ENCODE measurements at regions not wholly inside any gene's neighbourhood (a gene's known extent, or its start where the extent isn't known, plus 50 kb on each side); places are given as distances from the start of the nearest gene placed in this dataset.
"Not testable (repeated sequence)": the region's sequence is repeated elsewhere in the genome, so short reads cannot be mapped to it uniquely, and the experiment has no call there.

- not testable (repeated sequence) for H2AK5ac ChIP-seq (ENCODE audit: low read length); H3K79me2 ChIP-seq (ENCODE audit: control insufficient read depth, insufficient read depth, low read length, poor library complexity)
- no CpG with 5 or more reads among the region's 32 CpGs for WGBS (ENCODE audit: extremely low coverage, insufficient coverage, insufficient read length)
These were observed 106.5 kb upstream of the IQSEC1 start for GRCh38 chr3:13179582-13180210.

GRCh38 chr3:13179181-13179580 is 106.0 kb upstream of the IQSEC1 start:
- Histone ChIP-seq H2BK5ac (ENCODE audit: low read depth, low read length, poor library complexity) (no peak overlapping the region), H3K4me1 (ENCODE audit: control insufficient read depth in 1 of 2, insufficient read depth in 2 of 2, low read length in 2 of 2) (no peaks in the 10 kb centered on the region), H3K9me3 (ENCODE audit: insufficient read depth, low read depth, low read length) (peaks cover 9% of the 10 kb centered on the region), H4K91ac (ENCODE audit: low read depth, low read length) (no peak overlapping the region), H3K79me2 (ENCODE audit: control insufficient read depth, insufficient read depth, low read length, poor library complexity) (no peaks in the 10 kb centered on the region), H2AK5ac (ENCODE audit: low read length) (no peak overlapping the region), H2BK120ac (ENCODE audit: insufficient read depth, low read length, poor library complexity) (no peak overlapping the region), H4K12ac (ENCODE audit: low read depth, low read length) (no peak overlapping the region), H2AFZ (ENCODE audit: insufficient read depth, low read length, poor library complexity) (no peak overlapping the region), H3K4me2 (ENCODE audit: low read length) (no peak overlapping the region), H3K23ac (ENCODE audit: low read length) (no peak overlapping the region), H3K27ac (ENCODE audit: low read depth, low read length) (no peak overlapping the region), H3K36me3 (ENCODE audit: control insufficient read depth in 1 of 2, insufficient read depth in 2 of 2, low read length in 2 of 2) (no peaks in the 10 kb centered on the region), H3K9ac (ENCODE audit: low read length) (no peak overlapping the region), H3K27me3 (ENCODE audit: insufficient read depth, low read length) (no peaks in the 10 kb centered on the region), H4K8ac (ENCODE audit: low read depth, low read length) (no peak overlapping the region), H3K18ac (ENCODE audit: low read length) (no peak overlapping the region), H3K79me1 (ENCODE audit: low read length) (no peaks in the 10 kb centered on the region), H3K4ac (ENCODE audit: low read depth, low read length) (no peak overlapping the region), H3K4me3 (ENCODE audit: low read depth, low read length) (no peak overlapping the region), H2BK12ac (ENCODE audit: low read length) (no peak overlapping the region), H3K14ac (ENCODE audit: low read length) (no peak overlapping the region)
- no CpG with 5 or more reads among the region's 1 CpG for WGBS (ENCODE audit: extremely low coverage, insufficient coverage, insufficient read length)
- no peak for DNase-seq

More at GRCh38 chr3:13179582-13180210, 106.5 kb upstream of the IQSEC1 start:
- H3K4me3 ChIP-seq (ENCODE audit: low read depth, low read length); H4K12ac ChIP-seq (ENCODE audit: low read depth, low read length); H3K36me3 ChIP-seq (ENCODE audit: control insufficient read depth in 1 of 2, insufficient read depth in 2 of 2, low read length in 2 of 2); H2AFZ ChIP-seq (ENCODE audit: insufficient read depth, low read length, poor library complexity); H3K4ac ChIP-seq (ENCODE audit: low read depth, low read length); H2BK120ac ChIP-seq (ENCODE audit: insufficient read depth, low read length, poor library complexity); H3K27me3 ChIP-seq (ENCODE audit: insufficient read depth, low read length); H3K9me3 ChIP-seq (ENCODE audit: insufficient read depth, low read depth, low read length); H4K91ac ChIP-seq (ENCODE audit: low read depth, low read length); H2BK12ac ChIP-seq (ENCODE audit: low read length); H3K4me2 ChIP-seq (ENCODE audit: low read length); H3K4me1 ChIP-seq (ENCODE audit: control insufficient read depth in 1 of 2, insufficient read depth in 2 of 2, low read length in 2 of 2); H3K23ac ChIP-seq (ENCODE audit: low read length); H3K27ac ChIP-seq (ENCODE audit: low read depth, low read length); H3K9ac ChIP-seq (ENCODE audit: low read length); H4K8ac ChIP-seq (ENCODE audit: low read depth, low read length); H3K79me1 ChIP-seq (ENCODE audit: low read length); DNase-seq; H2BK5ac ChIP-seq (ENCODE audit: low read depth, low read length, poor library complexity); H3K14ac ChIP-seq (ENCODE audit: low read length); H3K18ac ChIP-seq (ENCODE audit: low read length): not testable (repeated sequence)

- Histone ChIP-seq H4K8ac (ENCODE audit: low read depth, low read length) (no peak overlapping the region), H3K4me1 (ENCODE audit: control insufficient read depth in 1 of 2, insufficient read depth in 2 of 2, low read length in 2 of 2) (no peaks in the 10 kb centered on the region), H3K4ac (ENCODE audit: low read depth, low read length) (no peak overlapping the region), H3K14ac (ENCODE audit: low read length) (no peak overlapping the region), H3K4me3 (ENCODE audit: low read depth, low read length) (no peak overlapping the region), H3K9ac (ENCODE audit: low read length) (no peak overlapping the region), H3K36me3 (ENCODE audit: control insufficient read depth in 1 of 2, insufficient read depth in 2 of 2, low read length in 2 of 2) (no peaks in the 10 kb centered on the region), H3K27me3 (ENCODE audit: insufficient read depth, low read length) (no peaks in the 10 kb centered on the region), H4K91ac (ENCODE audit: low read depth, low read length) (no peak overlapping the region), H3K79me1 (ENCODE audit: low read length) (no peaks in the 10 kb centered on the region), H4K12ac (ENCODE audit: low read depth, low read length) (no peak overlapping the region), H2BK120ac (ENCODE audit: insufficient read depth, low read length, poor library complexity) (no peak overlapping the region), H2AFZ (ENCODE audit: insufficient read depth, low read length, poor library complexity) (no peak overlapping the region), H2BK5ac (ENCODE audit: low read depth, low read length, poor library complexity) (no peak overlapping the region), H3K18ac (ENCODE audit: low read length) (no peak overlapping the region), H2AK5ac (ENCODE audit: low read length) (no peak overlapping the region), H2BK12ac (ENCODE audit: low read length) (no peak overlapping the region), H3K27ac (ENCODE audit: low read depth, low read length) (no peak overlapping the region), H3K23ac (ENCODE audit: low read length) (no peak overlapping the region), H3K4me2 (ENCODE audit: low read length) (no peak overlapping the region), H3K79me2 (ENCODE audit: control insufficient read depth, insufficient read depth, low read length, poor library complexity) (no peaks in the 10 kb centered on the region), H3K9me3 (ENCODE audit: insufficient read depth, low read depth, low read length) (peaks cover 9% of the 10 kb centered on the region)
- WGBS (ENCODE audit: extremely low coverage, insufficient coverage, insufficient read length), result no CpG with 5 or more reads among the region's 3 CpGs
- no peak for DNase-seq
These were observed 104.9 kb upstream of the IQSEC1 start for GRCh38 chr3:13178107-13178506.

GRCh38 chr3:13177641-13178040 is 104.4 kb upstream of the IQSEC1 start:
- no peak for DNase-seq
- Histone ChIP-seq H2BK12ac (ENCODE audit: low read length) (no peak overlapping the region), H3K36me3 (ENCODE audit: control insufficient read depth in 1 of 2, insufficient read depth in 2 of 2, low read length in 2 of 2) (no peaks in the 10 kb centered on the region), H3K79me1 (ENCODE audit: low read length) (no peaks in the 10 kb centered on the region), H3K4ac (ENCODE audit: low read depth, low read length) (no peak overlapping the region), H3K23ac (ENCODE audit: low read length) (no peak overlapping the region), H2BK5ac (ENCODE audit: low read depth, low read length, poor library complexity) (no peak overlapping the region), H2BK120ac (ENCODE audit: insufficient read depth, low read length, poor library complexity) (no peak overlapping the region), H3K9ac (ENCODE audit: low read length) (no peak overlapping the region), H3K9me3 (ENCODE audit: insufficient read depth, low read depth, low read length) (peaks cover 9% of the 10 kb centered on the region), H4K8ac (ENCODE audit: low read depth, low read length) (no peak overlapping the region), H3K27me3 (ENCODE audit: insufficient read depth, low read length) (no peaks in the 10 kb centered on the region), H4K12ac (ENCODE audit: low read depth, low read length) (no peak overlapping the region), H3K4me1 (ENCODE audit: control insufficient read depth in 1 of 2, insufficient read depth in 2 of 2, low read length in 2 of 2) (no peaks in the 10 kb centered on the region), H3K14ac (ENCODE audit: low read length) (no peak overlapping the region), H2AFZ (ENCODE audit: insufficient read depth, low read length, poor library complexity) (no peak overlapping the region), H4K91ac (ENCODE audit: low read depth, low read length) (no peak overlapping the region), H3K18ac (ENCODE audit: low read length) (no peak overlapping the region), H3K27ac (ENCODE audit: low read depth, low read length) (no peak overlapping the region), H3K4me3 (ENCODE audit: low read depth, low read length) (no peak overlapping the region), H3K79me2 (ENCODE audit: control insufficient read depth, insufficient read depth, low read length, poor library complexity) (no peaks in the 10 kb centered on the region), H3K4me2 (ENCODE audit: low read length) (no peak overlapping the region), H2AK5ac (ENCODE audit: low read length) (no peak overlapping the region)
- no CpG with 5 or more reads among the region's 4 CpGs for WGBS (ENCODE audit: extremely low coverage, insufficient coverage, insufficient read length)
